Chondrocyte (in vitro differentiated cells): ENCODE measurements at regions not wholly inside any gene's neighbourhood (a gene's known extent, or its start where the extent isn't known, plus 50 kb on each side); places are given as distances from the start of the nearest gene placed in this dataset.

Experiments
- DNase-seq: peaks from one replicate; pipeline ENCODE4 v3.0.0; 2021; ENCODE audit warnings: mixed read lengths, low spot score
- H3K27ac Mint-ChIP-seq: one replicate; pipeline ENCODE4 v1.8.0; 2021; ENCODE audit warnings: mild to moderate bottlenecking, moderate library complexity, mixed read lengths; ENCODE audit not compliant: unreplicated experiment
- H3K27me3 Mint-ChIP-seq: 2 replicates; pipeline ENCODE4 v1.8.0; 2021; ENCODE audit warnings: low read depth, mixed read lengths
- H3K36me3 Mint-ChIP-seq: 2 replicates; pipeline ENCODE4 v1.8.0; 2021; ENCODE audit warnings: low read depth, mixed read lengths
- H3K4me1 Mint-ChIP-seq: 2 replicates; pipeline ENCODE4 v1.8.0; 2021; ENCODE audit warnings: low read depth, mild to moderate bottlenecking, mixed read lengths
- H3K4me3 Mint-ChIP-seq: one replicate; pipeline ENCODE4 v1.8.0; 2021; ENCODE audit warnings: mild to moderate bottlenecking, moderate library complexity, mixed read lengths; ENCODE audit not compliant: unreplicated experiment
- H3K9me3 Mint-ChIP-seq: 2 replicates; pipeline ENCODE4 v1.8.0; 2021; ENCODE audit warnings: low read depth, mixed read lengths
- TF ChIP-seq, protein P1 (sequence below): fragments of 200-600 bp; sonication (generic); IDR thresholded peaks from 2 replicates; pipeline ENCODE4 v1.5.0; 2021; ENCODE audit warnings: antibody characterized with exemption, mild to moderate bottlenecking, moderate library complexity

DNA sequence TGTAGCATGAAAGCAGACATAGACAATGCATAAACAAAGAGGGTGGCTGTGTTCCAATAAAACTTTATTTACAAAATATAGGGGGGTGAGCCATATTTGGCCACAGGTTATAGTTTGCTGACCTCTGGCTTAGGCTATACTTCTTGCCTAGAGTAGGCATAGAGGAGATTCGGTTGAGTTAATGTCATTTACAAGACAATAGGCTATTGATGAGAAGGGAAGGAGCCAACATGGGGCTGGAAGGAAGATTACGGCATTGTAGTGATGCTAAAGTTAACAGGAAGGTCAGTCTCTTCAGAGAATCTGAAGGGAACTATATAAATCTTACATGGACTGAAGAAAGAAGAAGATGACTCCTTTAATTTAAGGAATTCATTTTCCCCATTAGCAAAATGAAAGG lies 463.5 kb downstream of the HTR7 start:
- Mint-ChIP-seq H3K4me1 (peaks cover 1% of the 10 kb centered on the region), H3K9me3 (no peaks in the 10 kb centered on the region), H3K36me3 (no peaks in the 10 kb centered on the region), H3K27ac (no peak overlapping the region), H3K27me3 (peaks cover 4% of the 10 kb centered on the region), H3K4me3 (no peak overlapping the region)
- DNase-seq, result no peak
- TF ChIP-seq, protein P1, sequence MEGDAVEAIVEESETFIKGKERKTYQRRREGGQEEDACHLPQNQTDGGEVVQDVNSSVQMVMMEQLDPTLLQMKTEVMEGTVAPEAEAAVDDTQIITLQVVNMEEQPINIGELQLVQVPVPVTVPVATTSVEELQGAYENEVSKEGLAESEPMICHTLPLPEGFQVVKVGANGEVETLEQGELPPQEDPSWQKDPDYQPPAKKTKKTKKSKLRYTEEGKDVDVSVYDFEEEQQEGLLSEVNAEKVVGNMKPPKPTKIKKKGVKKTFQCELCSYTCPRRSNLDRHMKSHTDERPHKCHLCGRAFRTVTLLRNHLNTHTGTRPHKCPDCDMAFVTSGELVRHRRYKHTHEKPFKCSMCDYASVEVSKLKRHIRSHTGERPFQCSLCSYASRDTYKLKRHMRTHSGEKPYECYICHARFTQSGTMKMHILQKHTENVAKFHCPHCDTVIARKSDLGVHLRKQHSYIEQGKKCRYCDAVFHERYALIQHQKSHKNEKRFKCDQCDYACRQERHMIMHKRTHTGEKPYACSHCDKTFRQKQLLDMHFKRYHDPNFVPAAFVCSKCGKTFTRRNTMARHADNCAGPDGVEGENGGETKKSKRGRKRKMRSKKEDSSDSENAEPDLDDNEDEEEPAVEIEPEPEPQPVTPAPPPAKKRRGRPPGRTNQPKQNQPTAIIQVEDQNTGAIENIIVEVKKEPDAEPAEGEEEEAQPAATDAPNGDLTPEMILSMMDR, result no peak

DNA sequence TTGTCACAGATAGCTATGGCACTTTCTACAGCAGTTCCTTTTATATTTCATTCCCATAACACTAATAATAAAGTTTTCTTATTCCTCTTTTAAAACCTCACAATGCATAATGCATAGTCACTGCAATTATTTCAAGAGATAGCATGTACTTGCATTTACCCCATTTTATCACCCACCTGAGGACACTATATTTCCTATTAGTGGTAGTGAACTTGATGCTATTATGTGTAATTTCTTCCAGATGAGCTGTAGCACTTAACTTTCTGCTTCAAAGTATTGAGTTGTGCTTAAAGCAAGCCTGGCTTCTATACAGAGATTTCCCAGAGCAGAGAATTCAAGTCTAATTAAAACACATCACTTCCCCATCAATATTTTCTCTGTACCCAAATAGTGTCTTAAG lies 461.1 kb downstream of the HTR7 start:
- DNase-seq, result no peak
- TF ChIP-seq, protein P1, result no peak
- H3K27ac Mint-ChIP-seq, result no peak overlapping the region
- H3K4me1 Mint-ChIP-seq, result no peaks in the 10 kb centered on the region
- no peaks in the 10 kb centered on the region for H3K9me3 Mint-ChIP-seq
- H3K27me3 Mint-ChIP-seq, result peaks cover 4% of the 10 kb centered on the region
- H3K36me3 Mint-ChIP-seq, result no peaks in the 10 kb centered on the region
- no peak overlapping the region for H3K4me3 Mint-ChIP-seq

DNA sequence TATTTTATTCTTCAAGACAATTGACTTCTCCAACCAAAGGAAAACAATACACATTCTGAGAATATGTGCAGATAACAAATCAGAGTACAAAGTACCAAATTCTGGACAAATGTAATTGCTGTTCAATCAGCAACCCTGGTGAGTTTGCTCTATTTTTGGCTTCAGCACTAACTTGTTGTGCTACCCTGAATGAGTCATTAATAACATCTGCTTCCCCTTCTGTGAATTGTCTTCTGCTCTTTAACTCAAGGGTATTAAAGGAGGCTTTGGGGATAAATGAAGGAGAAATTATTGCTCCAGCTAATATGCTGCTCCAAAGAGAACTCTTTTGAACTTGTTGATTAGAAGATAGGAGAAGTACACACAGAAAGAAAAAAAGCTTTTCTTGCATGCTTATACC lies 459.3 kb downstream of the HTR7 start:
- H3K4me1 Mint-ChIP-seq, result no peaks in the 10 kb centered on the region
- H3K9me3 Mint-ChIP-seq, result no peaks in the 10 kb centered on the region
- H3K27ac Mint-ChIP-seq, result no peak overlapping the region
- H3K4me3 Mint-ChIP-seq, result no peak overlapping the region
- H3K27me3 Mint-ChIP-seq, result peaks cover 4% of the 10 kb centered on the region
- TF ChIP-seq, protein P1, result no peak
- H3K36me3 Mint-ChIP-seq, result no peaks in the 10 kb centered on the region
- no peak for DNase-seq

DNA sequence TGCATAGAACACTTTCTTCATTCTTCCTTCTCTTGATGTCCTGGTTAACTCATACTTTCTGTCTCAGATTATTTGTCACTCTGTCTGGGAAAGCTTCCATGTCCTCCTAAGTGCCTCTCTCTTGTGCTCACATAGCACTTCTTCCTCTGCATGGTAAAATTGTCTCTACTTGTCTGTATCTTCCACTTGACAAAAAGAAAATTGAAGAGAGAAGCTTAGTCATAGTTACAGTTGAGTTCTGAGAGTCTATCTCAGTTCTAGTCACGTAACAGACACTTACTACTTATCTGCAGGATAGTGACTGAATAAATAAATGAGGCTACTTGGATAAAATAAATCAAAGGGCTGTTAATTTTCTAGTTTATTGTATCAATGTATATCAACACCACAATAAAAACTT lies 458.1 kb downstream of the HTR7 start:
- Mint-ChIP-seq H3K4me3 (no peak overlapping the region), H3K36me3 (no peaks in the 10 kb centered on the region), H3K4me1 (no peaks in the 10 kb centered on the region), H3K27me3 (peaks cover 2% of the 10 kb centered on the region), H3K9me3 (no peaks in the 10 kb centered on the region), H3K27ac (no peak overlapping the region)
- TF ChIP-seq, protein P1, result no peak
- no peak for DNase-seq

DNA sequence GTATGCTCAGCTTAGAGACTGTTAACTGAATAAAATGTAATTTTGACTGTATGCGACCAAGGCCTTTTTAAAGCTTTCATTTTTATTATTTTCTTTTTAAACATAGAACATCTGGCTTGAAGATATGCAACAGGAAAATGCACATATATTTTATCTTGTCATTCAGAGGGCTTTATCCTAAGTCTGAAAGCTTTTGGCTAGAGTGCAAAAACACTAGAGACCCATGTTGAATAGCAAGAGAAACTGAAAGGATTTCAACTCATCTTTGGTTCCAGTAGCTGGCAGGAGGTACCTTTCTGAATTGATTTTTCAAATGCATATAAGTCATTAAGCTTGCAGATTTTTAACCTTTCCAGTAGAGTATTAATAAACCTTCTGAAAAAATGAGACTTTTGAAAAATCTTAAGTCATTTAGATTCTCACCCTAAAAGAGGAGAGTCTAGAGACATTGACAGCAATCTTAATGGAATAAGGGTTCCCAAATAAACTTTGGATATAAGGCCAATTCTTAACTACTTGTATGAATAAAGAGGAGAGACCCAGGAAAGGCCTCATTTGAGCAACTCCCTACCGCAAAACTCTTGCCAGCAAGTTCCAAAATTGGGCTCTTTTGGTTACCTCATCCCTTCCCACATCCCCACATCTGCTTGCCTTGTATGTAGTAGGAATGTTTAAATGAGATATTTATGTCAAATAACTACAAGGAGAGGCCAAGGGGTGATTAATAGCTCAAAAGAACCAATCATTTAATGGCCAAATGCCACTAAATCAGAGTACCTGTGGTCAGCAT lies 454.4 kb downstream of the HTR7 start:
- Mint-ChIP-seq H3K9me3 (no peaks in the 10 kb centered on the region), H3K27me3 (no peaks in the 10 kb centered on the region), H3K36me3 (no peaks in the 10 kb centered on the region), H3K4me3 (no peak overlapping the region), H3K4me1 (no peaks in the 10 kb centered on the region), H3K27ac (no peak overlapping the region)
- no peak for DNase-seq
- TF ChIP-seq, protein P1, result no peak
